ENCODE measurements at regions not wholly inside any gene's neighbourhood (a gene's known extent, or its start where the extent isn't known, plus 50 kb on each side); places are given as distances from the start of the nearest gene placed in this dataset.

GRCh38 chr1:99464738-99465137 lies 181.2 kb upstream of the PALMD start:
- Histone ChIP-seq H3K36me3 (ENCODE audit: control insufficient read depth in 4 of 4, insufficient read depth in 3 of 4, low read depth in 1 of 4, low read length in 3 of 4) (no peaks in the 10 kb centered on the region), H3K27me3 (ENCODE audit: control insufficient read depth in 4 of 4, insufficient read depth in 4 of 4, low read length in 3 of 4) (no peaks in the 10 kb centered on the region)

More at GRCh38 chr1:99464738-99465137, 181.2 kb upstream of the PALMD start:
- TF ChIP-seq SP1 (IDR thresholded peaks at IDR 0.05) (no peak), CTCF (IDR thresholded peaks at IDR 0.05; ENCODE audit: low read depth, low read length, missing input control) (no peak), ZBTB33 (IDR thresholded peaks at IDR 0.05) (no peak), EGR1 (IDR thresholded peaks at IDR 0.05; ENCODE audit: low read depth in 2 of 2) (no peak), REST (IDR thresholded peaks at IDR 0.05) (no peak), FOXA1 (IDR thresholded peaks at IDR 0.05) (no peak), FOXA2 (IDR thresholded peaks at IDR 0.05) (no peak), RAD21 (IDR thresholded peaks at IDR 0.05) (no peak), HNF4A (conservative IDR thresholded peaks at IDR 0.05) (no peak), NR2F2 (IDR thresholded peaks at IDR 0.05) (no peak), ATF3 (IDR thresholded peaks at IDR 0.05) (no peak), RXRA (IDR thresholded peaks at IDR 0.05) (no peak), TAF1 (conservative IDR thresholded peaks at IDR 0.05) (no peak), GABPA (IDR thresholded peaks at IDR 0.05 in 1 of 2, conservative IDR thresholded peaks at IDR 0.05 in 1 of 2) (no peak), YY1 (IDR thresholded peaks at IDR 0.05) (no peak), HNF4G (IDR thresholded peaks at IDR 0.05) (no peak), JUND (IDR thresholded peaks at IDR 0.05) (no peak)
- Histone ChIP-seq H3K27ac (ENCODE audit: low read depth in 1 of 2, low read length in 2 of 2) (no peak overlapping the region), H3K9ac (ENCODE audit: low read depth in 1 of 2, low read length in 2 of 2) (no peak overlapping the region), H3K4me3 (ENCODE audit: low read depth in 1 of 3, low read length in 3 of 3) (no peak overlapping the region), H3K9me3 (ENCODE audit: control insufficient read depth in 4 of 4, low read length in 3 of 4) (no peaks in the 10 kb centered on the region), H3K4me1 (ENCODE audit: control insufficient read depth in 4 of 4, insufficient read depth in 4 of 4, low read length in 3 of 4) (no peaks in the 10 kb centered on the region)
- no peak for DNase-seq (ENCODE audit: low spot score)
- WGBS: 86% methylated on average over 1 of the region's 1 CpG
